Liver (tissue), 8 donors: ENCODE measurements at regions not wholly inside any gene's neighbourhood (a gene's known extent, or its start where the extent isn't known, plus 50 kb on each side); places are given as distances from the start of the nearest gene placed in this dataset.

Experiments used
- DNase-seq: peaks from one replicate; pipeline ENCODE4 v3.0.0-alpha.2; 2017; ENCODE audit warnings: low spot score
- H3K27ac ChIP-seq, 2 donors: one replicate each; pipeline ENCODE4 v1.7.0; 2013; ENCODE audit warnings: inconsistent platforms in 2 of 2, low read length in 2 of 2, control low read depth in 1 of 2, low read depth in 1 of 2, mild to moderate bottlenecking in 1 of 2
- H3K27me3 ChIP-seq, 4 donors: one replicate each; pipeline versions ENCODE4 v1.6.1 to v1.7.0; 2013; ENCODE audit warnings: low read length in 3 of 4, inconsistent platforms in 1 of 4, mild to moderate bottlenecking in 1 of 4, moderate library complexity in 1 of 4; ENCODE audit not compliant: control insufficient read depth in 4 of 4, insufficient read depth in 4 of 4
- H3K36me3 ChIP-seq, 4 donors: one replicate each; pipeline versions ENCODE4 v1.6.1 to v1.7.0; 2013; ENCODE audit warnings: low read length in 3 of 4, mild to moderate bottlenecking in 3 of 4, low read depth in 1 of 4, moderate library complexity in 1 of 4; ENCODE audit not compliant: control insufficient read depth in 4 of 4, insufficient read depth in 3 of 4
- H3K4me1 ChIP-seq, 4 donors: one replicate each; pipeline versions ENCODE4 v1.6.1 to v1.7.0; 2013; ENCODE audit warnings: low read length in 3 of 4, mild to moderate bottlenecking in 3 of 4, moderate library complexity in 1 of 4; ENCODE audit not compliant: control insufficient read depth in 4 of 4, insufficient read depth in 4 of 4
- H3K4me3 ChIP-seq, 3 donors: one replicate each; pipeline versions ENCODE4 v1.6.1 to v1.7.0; 2013; ENCODE audit warnings: low read length in 3 of 3, control low read depth in 1 of 3, low read depth in 1 of 3, mild to moderate bottlenecking in 1 of 3
- H3K9ac ChIP-seq, 2 donors: one replicate each; pipeline ENCODE4 v1.7.0; 2013; ENCODE audit warnings: low read length in 2 of 2, mild to moderate bottlenecking in 2 of 2, moderate library complexity in 2 of 2, control low read depth in 1 of 2, low read depth in 1 of 2
- H3K9me3 ChIP-seq, 4 donors: one replicate each; pipeline versions ENCODE4 v1.6.1 to v1.7.0; 2013; ENCODE audit warnings: low read length in 3 of 4; ENCODE audit not compliant: control insufficient read depth in 4 of 4
- EGR1 ChIP-seq, 2 donors: IDR thresholded peaks; 2 replicates each; pipeline ENCODE4 v1.6.1; 2016 to 2018; ENCODE audit warnings: antibody characterized with exemption in 2 of 2, low read depth in 2 of 2
- FOXA1 ChIP-seq: IDR thresholded peaks from 2 replicates; pipeline ENCODE4 v1.6.1; 2016; ENCODE audit warnings: antibody characterized with exemption
- FOXA2 ChIP-seq: IDR thresholded peaks from 2 replicates; pipeline ENCODE4 v1.6.1; 2016; ENCODE audit warnings: antibody characterized with exemption
- GABPA ChIP-seq, 2 donors: IDR thresholded peaks in 1 of 2; conservative IDR thresholded peaks in 1 of 2; 2 replicates each; pipeline ENCODE4 v1.6.1; 2016; ENCODE audit warnings: antibody characterized with exemption in 2 of 2, mild to moderate bottlenecking in 1 of 2, moderate library complexity in 1 of 2
- HNF4A ChIP-seq, 2 donors: conservative IDR thresholded peaks; 2 replicates each; pipeline ENCODE4 v1.6.1; 2016; ENCODE audit warnings: antibody characterized with exemption in 2 of 2, mild to moderate bottlenecking in 2 of 2
- HNF4G ChIP-seq: IDR thresholded peaks from 2 replicates; pipeline ENCODE4 v1.6.1; 2016; ENCODE audit warnings: antibody characterized with exemption
- JUND ChIP-seq, 2 donors: IDR thresholded peaks; 2 replicates each; pipeline ENCODE4 v1.6.1; 2016; ENCODE audit warnings: antibody characterized with exemption in 2 of 2
- NR2F2 ChIP-seq: IDR thresholded peaks from 2 replicates; pipeline ENCODE4 v1.6.1; 2016; ENCODE audit warnings: antibody characterized with exemption
- RAD21 ChIP-seq, 2 donors: IDR thresholded peaks; 2 replicates each; pipeline ENCODE4 v1.6.1; 2016; ENCODE audit warnings: antibody characterized with exemption in 2 of 2, mild to moderate bottlenecking in 2 of 2
- RXRA ChIP-seq, 2 donors: IDR thresholded peaks; 2 replicates each; pipeline ENCODE4 v1.6.1; 2017 to 2018; ENCODE audit warnings: antibody characterized with exemption in 2 of 2, mild to moderate bottlenecking in 1 of 2
- SP1 ChIP-seq: IDR thresholded peaks from 2 replicates; pipeline ENCODE4 v1.6.1; 2018; ENCODE audit warnings: antibody characterized with exemption, mild to moderate bottlenecking
- TAF1 ChIP-seq: conservative IDR thresholded peaks from 2 replicates; pipeline ENCODE4 v1.6.1; 2016; ENCODE audit warnings: antibody characterized with exemption, mild to moderate bottlenecking
- YY1 ChIP-seq: IDR thresholded peaks from 2 replicates; pipeline ENCODE4 v1.6.1; 2016; ENCODE audit warnings: antibody characterized with exemption, mild to moderate bottlenecking
- WGBS: extraction: QIAGEN DNeasy Blood & Tissue Kit; methylation state at CpG from one replicate; pipeline ENCODE4 v1.1.7; 2013; 5-methylcytosine and 5-hydroxymethylcytosine counted together
- TF ChIP-seq, protein P1 (sequence below): IDR thresholded peaks from 2 replicates; pipeline ENCODE4 v1.6.1; 2016; ENCODE audit warnings: antibody characterized with exemption
- TF ChIP-seq, protein P2 (sequence below): IDR thresholded peaks from 2 replicates; pipeline ENCODE4 v1.6.1; 2016; ENCODE audit warnings: antibody characterized with exemption
- TF ChIP-seq, protein P3 (sequence below): fragments of 150-350 bp; IDR thresholded peaks from 2 replicates; pipeline ENCODE4 v1.5.1; 2017; ENCODE audit warnings: improper control_type of control experiment, low read depth, low read length; ENCODE audit not compliant: missing input control
- TF ChIP-seq, protein P4 (sequence below): IDR thresholded peaks from 2 replicates; pipeline ENCODE4 v1.6.1; 2016; ENCODE audit warnings: antibody characterized with exemption
- TF ChIP-seq, protein P5 (sequence below): IDR thresholded peaks from 2 replicates; pipeline ENCODE4 v1.6.1; 2016; ENCODE audit warnings: antibody characterized with exemption, mild to moderate bottlenecking
- donor health status: healthy.
- donor health status: healthy.
- donor health status: healthy.
- donor health status: healthy.
- donor health status: healthy.

DNA sequence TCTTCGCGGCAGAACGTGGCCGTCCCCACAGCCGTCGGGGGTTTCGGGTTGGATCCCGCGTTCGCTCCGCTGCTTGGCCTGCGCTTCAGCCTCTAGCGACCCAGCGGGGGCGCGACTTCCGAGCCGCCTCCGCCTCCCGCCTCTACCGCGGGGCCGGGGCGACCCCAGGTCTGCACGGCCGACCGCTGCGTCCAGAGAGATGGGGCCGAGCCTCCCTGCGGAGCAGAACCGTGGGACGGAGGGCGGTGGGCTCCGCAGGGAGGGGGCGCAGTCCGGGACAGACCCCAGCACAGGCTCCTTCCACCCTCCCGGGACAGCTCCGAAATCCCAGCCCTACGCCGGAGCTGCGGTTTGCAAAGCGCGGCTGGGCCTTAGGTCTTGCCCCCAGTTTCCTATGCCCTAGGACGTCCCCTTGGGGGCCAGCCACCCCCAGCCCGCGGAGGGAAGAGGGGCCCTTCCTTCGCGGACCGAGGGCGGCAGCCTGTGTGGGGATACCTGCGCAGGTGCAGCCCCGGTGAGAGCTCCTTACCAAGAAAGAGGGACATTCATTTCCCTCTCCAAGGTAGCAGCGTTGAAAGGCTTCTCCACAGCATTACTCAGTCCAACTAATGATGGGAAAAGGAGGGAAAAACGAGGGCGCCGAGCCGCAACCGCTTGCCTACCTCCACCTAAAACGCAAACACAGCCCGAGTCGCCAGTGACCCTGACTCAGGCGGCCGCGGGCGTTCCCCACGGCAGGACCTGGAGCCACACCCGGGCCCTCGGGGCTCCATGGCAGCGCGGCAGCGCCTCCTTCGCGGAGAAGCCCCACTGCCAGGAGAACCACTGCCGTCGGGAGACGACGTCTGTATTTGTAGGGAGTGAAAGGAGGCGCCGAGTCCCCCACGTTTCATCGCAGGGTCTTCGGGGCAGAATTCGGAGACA lies 115.7 kb downstream of the BMS1 start:
- TF ChIP-seq JUND (IDR thresholded peaks at IDR 0.05) (no peak), FOXA1 (no peak), EGR1 (IDR thresholded peaks at IDR 0.05; ENCODE audit: low read depth in 2 of 2) (no peak), RAD21 (IDR thresholded peaks at IDR 0.05) (no peak), RXRA (IDR thresholded peaks at IDR 0.05) (no peak), HNF4G (no peak), FOXA2 (no peak), GABPA (IDR thresholded peaks at IDR 0.05 in 1 of 2, conservative IDR thresholded peaks at IDR 0.05 in 1 of 2) (no peak), HNF4A (conservative IDR thresholded peaks at IDR 0.05) (no peak), YY1 (no peak), SP1 (no peak), NR2F2 (no peak)
- TF ChIP-seq, protein P1, sequence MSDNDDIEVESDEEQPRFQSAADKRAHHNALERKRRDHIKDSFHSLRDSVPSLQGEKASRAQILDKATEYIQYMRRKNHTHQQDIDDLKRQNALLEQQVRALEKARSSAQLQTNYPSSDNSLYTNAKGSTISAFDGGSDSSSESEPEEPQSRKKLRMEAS = no peak
- TF ChIP-seq, protein P2, sequence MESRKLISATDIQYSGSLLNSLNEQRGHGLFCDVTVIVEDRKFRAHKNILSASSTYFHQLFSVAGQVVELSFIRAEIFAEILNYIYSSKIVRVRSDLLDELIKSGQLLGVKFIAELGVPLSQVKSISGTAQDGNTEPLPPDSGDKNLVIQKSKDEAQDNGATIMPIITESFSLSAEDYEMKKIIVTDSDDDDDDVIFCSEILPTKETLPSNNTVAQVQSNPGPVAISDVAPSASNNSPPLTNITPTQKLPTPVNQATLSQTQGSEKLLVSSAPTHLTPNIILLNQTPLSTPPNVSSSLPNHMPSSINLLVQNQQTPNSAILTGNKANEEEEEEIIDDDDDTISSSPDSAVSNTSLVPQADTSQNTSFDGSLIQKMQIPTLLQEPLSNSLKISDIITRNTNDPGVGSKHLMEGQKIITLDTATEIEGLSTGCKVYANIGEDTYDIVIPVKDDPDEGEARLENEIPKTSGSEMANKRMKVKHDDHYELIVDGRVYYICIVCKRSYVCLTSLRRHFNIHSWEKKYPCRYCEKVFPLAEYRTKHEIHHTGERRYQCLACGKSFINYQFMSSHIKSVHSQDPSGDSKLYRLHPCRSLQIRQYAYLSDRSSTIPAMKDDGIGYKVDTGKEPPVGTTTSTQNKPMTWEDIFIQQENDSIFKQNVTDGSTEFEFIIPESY = no peak
- TF ChIP-seq, protein P3, sequence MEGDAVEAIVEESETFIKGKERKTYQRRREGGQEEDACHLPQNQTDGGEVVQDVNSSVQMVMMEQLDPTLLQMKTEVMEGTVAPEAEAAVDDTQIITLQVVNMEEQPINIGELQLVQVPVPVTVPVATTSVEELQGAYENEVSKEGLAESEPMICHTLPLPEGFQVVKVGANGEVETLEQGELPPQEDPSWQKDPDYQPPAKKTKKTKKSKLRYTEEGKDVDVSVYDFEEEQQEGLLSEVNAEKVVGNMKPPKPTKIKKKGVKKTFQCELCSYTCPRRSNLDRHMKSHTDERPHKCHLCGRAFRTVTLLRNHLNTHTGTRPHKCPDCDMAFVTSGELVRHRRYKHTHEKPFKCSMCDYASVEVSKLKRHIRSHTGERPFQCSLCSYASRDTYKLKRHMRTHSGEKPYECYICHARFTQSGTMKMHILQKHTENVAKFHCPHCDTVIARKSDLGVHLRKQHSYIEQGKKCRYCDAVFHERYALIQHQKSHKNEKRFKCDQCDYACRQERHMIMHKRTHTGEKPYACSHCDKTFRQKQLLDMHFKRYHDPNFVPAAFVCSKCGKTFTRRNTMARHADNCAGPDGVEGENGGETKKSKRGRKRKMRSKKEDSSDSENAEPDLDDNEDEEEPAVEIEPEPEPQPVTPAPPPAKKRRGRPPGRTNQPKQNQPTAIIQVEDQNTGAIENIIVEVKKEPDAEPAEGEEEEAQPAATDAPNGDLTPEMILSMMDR = no peak
- TF ChIP-seq, protein P4, sequence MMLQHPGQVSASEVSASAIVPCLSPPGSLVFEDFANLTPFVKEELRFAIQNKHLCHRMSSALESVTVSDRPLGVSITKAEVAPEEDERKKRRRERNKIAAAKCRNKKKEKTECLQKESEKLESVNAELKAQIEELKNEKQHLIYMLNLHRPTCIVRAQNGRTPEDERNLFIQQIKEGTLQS = no peak
- Histone ChIP-seq H3K36me3 (no peaks in the 10 kb centered on the region), H3K4me3 (no peak overlapping the region), H3K27me3 (peaks cover 0 to 10% (median 7%) of the 10 kb centered on the region in 4 donors), H3K9me3 (peaks cover 14 to 47% (median 17%) of the 10 kb centered on the region in 4 donors), H3K9ac (no peak overlapping the region), H3K4me1 (no peaks in the 10 kb centered on the region), H3K27ac (no peak overlapping the region)
- no peak for DNase-seq
- 19% methylated on average over 83 of the region's 83 CpGs for WGBS

DNA sequence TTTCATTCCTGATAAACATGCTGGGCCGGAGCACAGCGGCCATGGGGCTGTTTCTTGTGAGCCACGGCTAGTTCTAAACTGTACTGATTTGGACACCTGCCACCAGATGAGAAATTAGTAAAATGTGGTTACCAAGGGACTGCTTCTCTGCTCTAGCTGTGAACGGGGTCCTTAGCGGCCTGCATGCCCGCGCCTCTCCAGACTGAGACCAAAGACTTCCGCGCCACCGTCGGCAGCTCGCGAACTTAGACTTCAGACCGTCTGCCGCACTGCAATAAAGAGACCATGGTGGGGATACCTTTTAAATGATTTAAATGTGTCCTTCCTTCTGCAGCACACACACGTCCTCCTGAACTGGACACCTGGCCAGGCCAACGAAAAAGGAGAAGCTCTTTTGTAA lies 116.4 kb downstream of the BMS1 start:
- Histone ChIP-seq H3K9ac (no peak overlapping the region), H3K4me1 (no peaks in the 10 kb centered on the region), H3K36me3 (no peaks in the 10 kb centered on the region), H3K4me3 (no peak overlapping the region), H3K27me3 (peaks cover 0 to 10% (median 7%) of the 10 kb centered on the region in 4 donors), H3K9me3 (peaks cover 14 to 49% (median 18%) of the 10 kb centered on the region in 4 donors), H3K27ac (no peak overlapping the region)
- WGBS = 91% methylated on average over 17 of the region's 17 CpGs
- no peak for DNase-seq
- no peak for TF ChIP-seq YY1
- no peak for TF ChIP-seq EGR1 (IDR thresholded peaks at IDR 0.05; ENCODE audit: low read depth in 2 of 2)
- TF ChIP-seq JUND (IDR thresholded peaks at IDR 0.05) = no peak
- no peak for TF ChIP-seq HNF4G
- TF ChIP-seq, protein P5, sequence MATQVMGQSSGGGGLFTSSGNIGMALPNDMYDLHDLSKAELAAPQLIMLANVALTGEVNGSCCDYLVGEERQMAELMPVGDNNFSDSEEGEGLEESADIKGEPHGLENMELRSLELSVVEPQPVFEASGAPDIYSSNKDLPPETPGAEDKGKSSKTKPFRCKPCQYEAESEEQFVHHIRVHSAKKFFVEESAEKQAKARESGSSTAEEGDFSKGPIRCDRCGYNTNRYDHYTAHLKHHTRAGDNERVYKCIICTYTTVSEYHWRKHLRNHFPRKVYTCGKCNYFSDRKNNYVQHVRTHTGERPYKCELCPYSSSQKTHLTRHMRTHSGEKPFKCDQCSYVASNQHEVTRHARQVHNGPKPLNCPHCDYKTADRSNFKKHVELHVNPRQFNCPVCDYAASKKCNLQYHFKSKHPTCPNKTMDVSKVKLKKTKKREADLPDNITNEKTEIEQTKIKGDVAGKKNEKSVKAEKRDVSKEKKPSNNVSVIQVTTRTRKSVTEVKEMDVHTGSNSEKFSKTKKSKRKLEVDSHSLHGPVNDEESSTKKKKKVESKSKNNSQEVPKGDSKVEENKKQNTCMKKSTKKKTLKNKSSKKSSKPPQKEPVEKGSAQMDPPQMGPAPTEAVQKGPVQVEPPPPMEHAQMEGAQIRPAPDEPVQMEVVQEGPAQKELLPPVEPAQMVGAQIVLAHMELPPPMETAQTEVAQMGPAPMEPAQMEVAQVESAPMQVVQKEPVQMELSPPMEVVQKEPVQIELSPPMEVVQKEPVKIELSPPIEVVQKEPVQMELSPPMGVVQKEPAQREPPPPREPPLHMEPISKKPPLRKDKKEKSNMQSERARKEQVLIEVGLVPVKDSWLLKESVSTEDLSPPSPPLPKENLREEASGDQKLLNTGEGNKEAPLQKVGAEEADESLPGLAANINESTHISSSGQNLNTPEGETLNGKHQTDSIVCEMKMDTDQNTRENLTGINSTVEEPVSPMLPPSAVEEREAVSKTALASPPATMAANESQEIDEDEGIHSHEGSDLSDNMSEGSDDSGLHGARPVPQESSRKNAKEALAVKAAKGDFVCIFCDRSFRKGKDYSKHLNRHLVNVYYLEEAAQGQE = no peak
- TF ChIP-seq, protein P2 = no peak
- TF ChIP-seq, protein P4 = no peak
- TF ChIP-seq SP1 = no peak
- no peak for TF ChIP-seq HNF4A (conservative IDR thresholded peaks at IDR 0.05)
- no peak for TF ChIP-seq NR2F2
- TF ChIP-seq GABPA (IDR thresholded peaks at IDR 0.05 in 1 of 2, conservative IDR thresholded peaks at IDR 0.05 in 1 of 2) = no peak
- no peak for TF ChIP-seq FOXA2
- no peak for TF ChIP-seq RAD21 (IDR thresholded peaks at IDR 0.05)
- TF ChIP-seq TAF1 = no peak
- TF ChIP-seq FOXA1 = no peak
- no peak for TF ChIP-seq RXRA (IDR thresholded peaks at IDR 0.05)
- TF ChIP-seq, protein P1 = no peak
